HEK293 (cell line): ENCODE measurements at regions not wholly inside any gene's neighbourhood (a gene's known extent, or its start where the extent isn't known, plus 50 kb on each side); places are given as distances from the start of the nearest gene placed in this dataset.

Experiments used
- BCL11A ChIP-seq: fragments of 450-650 bp; formaldehyde crosslinking; IDR thresholded peaks from 2 replicates; pipeline ENCODE4 v1.5.1; 2016; ENCODE audit warnings: low read depth, missing biosample characterization, missing genetic modification characterization
- SP2 ChIP-seq: fragments of 450-650 bp; formaldehyde crosslinking; IDR thresholded peaks from 2 replicates; pipeline ENCODE4 v1.5.1; 2016; ENCODE audit warnings: missing biosample characterization, missing genetic modification characterization
- ZBTB10 ChIP-seq: fragments of 450-650 bp; formaldehyde crosslinking; IDR thresholded peaks from 2 replicates; pipeline ENCODE4 v1.5.1; 2016; ENCODE audit warnings: missing biosample characterization, missing genetic modification characterization
- ZBTB26 ChIP-seq: fragments of 450-650 bp; formaldehyde crosslinking; optimal IDR thresholded peaks from 2 replicates; pipeline ENCODE3; 2016; ENCODE audit warnings: missing biosample characterization, mild to moderate bottlenecking, missing genetic modification characterization
- ZNF707 ChIP-seq: fragments of 450-650 bp; formaldehyde crosslinking; IDR thresholded peaks from 2 replicates; pipeline ENCODE4 v1.5.1; 2016; ENCODE audit warnings: missing biosample characterization, missing genetic modification characterization
- ZSCAN30 ChIP-seq: fragments of 450-650 bp; IDR thresholded peaks from 2 replicates; pipeline ENCODE4 v1.5.1; 2018; ENCODE audit warnings: missing biosample characterization, mild to moderate bottlenecking, missing genetic modification characterization, moderate library complexity

DNA sequence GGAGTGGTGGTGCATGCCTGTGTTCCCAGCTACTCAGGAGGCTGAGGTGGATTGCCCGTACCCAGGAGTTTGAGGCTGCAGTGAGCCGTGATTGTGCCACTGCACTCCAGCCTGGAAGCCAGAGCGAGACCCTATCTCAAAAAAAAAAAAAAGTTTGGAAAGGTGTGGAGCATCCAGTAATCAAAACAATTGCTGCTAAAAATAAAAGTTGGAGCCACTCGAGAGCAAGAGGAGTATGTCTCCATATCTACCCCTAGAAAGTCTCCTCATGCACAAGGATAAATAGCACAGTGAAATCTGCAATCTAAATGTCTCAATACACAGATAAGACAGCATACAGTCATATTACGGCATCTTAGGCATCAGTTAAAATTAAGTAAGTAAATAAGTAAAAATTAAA lies 81.5 kb upstream of the NEBL start:
- TF ChIP-seq ZSCAN30 (tag by site-specific recombination) (no peak), ZBTB10 (tag by site-specific recombination) (no peak), ZNF707 (tag by site-specific recombination) (no peak), SP2 (tag by site-specific recombination) (no peak), ZBTB26 (no peak), BCL11A (no peak)
